OCI-LY3 (cell line): ENCODE measurements at regions not wholly inside any gene's neighbourhood (a gene's known extent, or its start where the extent isn't known, plus 50 kb on each side); places are given as distances from the start of the nearest gene placed in this dataset.

Experiments
- CTCF ChIP-seq: fragments of 200-600, 300-600 bp; sonication (generic); IDR thresholded peaks from 2 replicates; pipeline ENCODE4 v1.5.1; 2014; ENCODE audit warnings: antibody characterized with exemption, low read length, low read depth
- EZH2phosphoT487 ChIP-seq: fragments of 200-600 bp; shearing (Covaris generic); IDR thresholded peaks from 2 replicates; pipeline ENCODE4 v1.6.1; 2018; ENCODE audit warnings: antibody characterized with exemption, mixed run types, low read depth

GRCh38 chr19:27657271-27658051, 1555.5 kb downstream of the UQCRFS1 start:
- TF ChIP-seq CTCF: no peak
- TF ChIP-seq EZH2phosphoT487: no peak
